HCT116 (cell line): ENCODE measurements at regions not wholly inside any gene's neighbourhood (a gene's known extent, or its start where the extent isn't known, plus 50 kb on each side); places are given as distances from the start of the nearest gene placed in this dataset.

ENCODE experiments used
- ATAC-seq: fragments of 200-7000 bp; cut with Tn5 transposase; 2 replicates; pipeline ENCODE4 v1.9.1; 2020; ENCODE audit warnings: mild to moderate bottlenecking, moderate library complexity
- BruUV-seq: library from RNA; stranded (reverse); fragments of 400-500 nt; replicated peaks from 2 replicates; lab custom pipeline; 2021; lab: Mats Ljungman, UMichigan
- CTCF ChIA-PET: fragments of 300-600 bp; sonication (Branson Sonifier 250); formaldehyde crosslinking; loops from one replicate; lab custom pipeline; 2021; ENCODE audit warnings: antibody characterized with exemption; lab: Charles Lee
- POLR2A ChIA-PET: fragments of 300-600, 350-600 bp; sonication (Branson Sonifier 250); formaldehyde crosslinking; loops from one replicate; lab custom pipeline; 2021; ENCODE audit warnings: antibody characterized with exemption; lab: Charles Lee
- RAD21 ChIA-PET, 2 experiments: fragments of 300-600 bp; sonication (Branson Sonifier 250); formaldehyde crosslinking; loops; one replicate each; lab custom pipeline; 2023; ENCODE audit warnings: low total read pairs in 2 of 2; ENCODE audit not compliant: uncharacterized antibody in 2 of 2, unreplicated experiment in 2 of 2, low non-redundant PET in 1 of 2; lab: Charles Lee
- DNase-seq: peaks from one replicate; pipeline ENCODE4 v3.0.0-alpha.2; 2010; ENCODE audit warnings: low read depth, low spot score
- H2AFZ ChIP-seq: fragments of 200-600 bp; shearing (Covaris generic), sonication (generic); 2 replicates; pipeline ENCODE4 v1.6.1; 2017; ENCODE audit warnings: low read depth, mixed run types, mixed read lengths, antibody characterized with exemption, low read length; ENCODE audit not compliant: poor library complexity, severe bottlenecking
- H3K27ac ChIP-seq: 2 replicates; pipeline ENCODE4 v1.5.1; 2012; ENCODE audit warnings: low read depth, low read length
- H3K27me3 ChIP-seq: fragments of 200-600 bp; sonication (generic); 2 replicates; pipeline ENCODE4 v1.6.1; 2016; ENCODE audit warnings: mixed run types, low read length, mixed read lengths; ENCODE audit not compliant: insufficient read depth
- H3K36me3 ChIP-seq, 2 experiments: fragments of 200-500 bp in 1 of 2; fragments of 200-600 bp in 1 of 2; sonication (Bioruptor generic) in 1 of 2; sonication (generic) in 1 of 2; 2 replicates each; pipeline versions ENCODE4 v1.5.1 to v1.6.1; 2014 to 2016; ENCODE audit warnings: low read length in 2 of 2, inconsistent platforms in 1 of 2, mixed read lengths in 1 of 2, mixed run types in 1 of 2; ENCODE audit not compliant: insufficient read depth in 2 of 2, control insufficient read depth in 1 of 2
- H3K4me1 ChIP-seq, 2 experiments: fragments of 200-600 bp in 1 of 2; sonication (generic) in 1 of 2; 2 replicates each; pipeline versions ENCODE4 v1.5.1 to v1.6.1; 2012 to 2017; ENCODE audit warnings: low read length in 2 of 2, inconsistent platforms in 1 of 2, mild to moderate bottlenecking in 1 of 2, mixed read lengths in 1 of 2, mixed run types in 1 of 2, moderate library complexity in 1 of 2; ENCODE audit not compliant: insufficient read depth in 2 of 2, control insufficient read depth in 1 of 2
- H3K4me2 ChIP-seq: fragments of 200-600 bp; sonication (generic); 2 replicates; pipeline ENCODE4 v1.6.1; 2017; ENCODE audit warnings: mixed run types, low read length, mixed read lengths
- H3K4me3 ChIP-seq, 2 experiments: fragments of 200-600 bp in 1 of 2; sonication (generic) in 1 of 2; replicated peaks in 1 of 2; 2 replicates each; pipeline ENCODE4 v1.5.1; 2011 to 2016; ENCODE audit warnings: low read length in 2 of 2, control low read depth in 1 of 2, low read depth in 1 of 2, mild to moderate bottlenecking in 1 of 2, mixed read lengths in 1 of 2, mixed run types in 1 of 2
- H3K79me2 ChIP-seq: fragments of 200-600 bp; sonication (generic); 2 replicates; pipeline ENCODE4 v1.6.1; 2017; ENCODE audit warnings: mild to moderate bottlenecking, mixed run types, low read length, moderate library complexity, mixed read lengths; ENCODE audit not compliant: insufficient read depth
- H3K9ac ChIP-seq: fragments of 200-600 bp; sonication (generic); 2 replicates; pipeline ENCODE4 v1.6.1; 2016; ENCODE audit warnings: low read length, mixed read lengths
- H3K9me2 ChIP-seq: fragments of 200-600 bp; sonication (generic), shearing (Covaris generic); 2 replicates; pipeline ENCODE4 v1.6.1; 2017; ENCODE audit warnings: mixed run types, mild to moderate bottlenecking, moderate library complexity; ENCODE audit not compliant: insufficient read depth
- H3K9me3 ChIP-seq, 2 experiments: fragments of 200-500 bp in 1 of 2; fragments of 200-600 bp in 1 of 2; sonication (Bioruptor generic) in 1 of 2; sonication (generic) in 1 of 2; 2 replicates each; pipeline ENCODE4 v1.6.1; 2014 to 2017; ENCODE audit warnings: low read length in 2 of 2, mixed read lengths in 2 of 2, inconsistent platforms in 1 of 2, low read depth in 1 of 2, mild to moderate bottlenecking in 1 of 2, mixed run types in 1 of 2, moderate library complexity in 1 of 2; ENCODE audit not compliant: control insufficient read depth in 1 of 2, insufficient read depth in 1 of 2
- H4K20me1 ChIP-seq: fragments of 200-600 bp; sonication (generic), shearing (Covaris generic); 2 replicates; pipeline ENCODE4 v1.6.1; 2017; ENCODE audit warnings: mixed run types, mild to moderate bottlenecking, moderate library complexity; ENCODE audit not compliant: insufficient read depth
- CEBPB ChIP-seq: IDR thresholded peaks from 2 replicates; pipeline ENCODE4 v1.6.1; 2012; ENCODE audit warnings: low read depth
- FOSL1 ChIP-seq: IDR thresholded peaks from 2 replicates; pipeline ENCODE4 v1.6.1; 2012; ENCODE audit warnings: low read depth
- JUND ChIP-seq: IDR thresholded peaks from 2 replicates; pipeline ENCODE4 v1.6.1; 2012
- POLR2AphosphoS5 ChIP-seq: IDR thresholded peaks from 2 replicates; pipeline ENCODE4 v1.6.1; 2011; ENCODE audit warnings: mild to moderate bottlenecking, low read depth, low read length, moderate library complexity
- RAD21 ChIP-seq: IDR thresholded peaks from 2 replicates; pipeline ENCODE4 v1.6.1; 2012; ENCODE audit warnings: low read depth, mild to moderate bottlenecking
- SP1 ChIP-seq: IDR thresholded peaks from 2 replicates; pipeline ENCODE4 v1.6.1; 2012; ENCODE audit warnings: low read depth
- SRF ChIP-seq: IDR thresholded peaks from 2 replicates; pipeline ENCODE4 v1.6.1; 2012; ENCODE audit warnings: low read depth
- intact Hi-C: fragments of 100-400 bp; cut with micrococcal nuclease; formaldehyde crosslinking; loops from 2 replicates; pipeline ENCODE4 v1.10.0; 2022
- TF ChIP-seq, protein P1 (sequence below), 3 experiments: fragments of 200-600 bp in 1 of 3; sonication (generic) in 1 of 3; IDR thresholded peaks in 2 of 3; conservative IDR thresholded peaks in 1 of 3; 2 replicates each; pipeline ENCODE4 v1.5.1; 2012 to 2017; ENCODE audit warnings: low read depth in 2 of 3, low read length in 2 of 3, antibody characterized with exemption in 1 of 3, borderline replicate concordance in 1 of 3, control low read depth in 1 of 3, mild to moderate bottlenecking in 1 of 3, mixed read lengths in 1 of 3, mixed run types in 1 of 3, moderate library complexity in 1 of 3; ENCODE audit not compliant: insufficient read depth in 1 of 3
- TF ChIP-seq, protein P2 (sequence below): IDR thresholded peaks from 2 replicates; pipeline ENCODE4 v1.6.1; 2012; ENCODE audit warnings: low read depth

DNA sequence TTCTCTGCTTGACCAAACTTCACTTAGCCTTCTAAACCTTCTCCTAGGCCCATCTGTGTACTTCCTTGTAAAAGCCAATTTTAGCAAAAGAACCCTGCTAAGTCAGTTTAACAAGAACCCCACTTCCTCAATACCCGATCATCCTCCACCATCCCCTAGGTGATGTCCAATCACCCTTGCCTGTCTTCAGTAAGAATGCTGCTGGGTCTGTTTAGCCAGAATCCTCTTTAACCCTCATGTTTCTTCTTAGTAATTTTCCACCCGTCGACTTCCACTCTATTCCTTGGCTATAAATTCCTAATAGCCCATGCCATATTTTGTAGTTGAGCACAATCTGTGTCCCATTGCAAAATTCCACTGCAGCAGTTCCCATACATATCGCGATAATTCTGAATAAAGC lies 780.0 kb upstream of the RAB6C start (continued):
- TF ChIP-seq SP1: no peak
- TF ChIP-seq RAD21: no peak
- TF ChIP-seq SRF: no peak
- TF ChIP-seq, protein P1, sequence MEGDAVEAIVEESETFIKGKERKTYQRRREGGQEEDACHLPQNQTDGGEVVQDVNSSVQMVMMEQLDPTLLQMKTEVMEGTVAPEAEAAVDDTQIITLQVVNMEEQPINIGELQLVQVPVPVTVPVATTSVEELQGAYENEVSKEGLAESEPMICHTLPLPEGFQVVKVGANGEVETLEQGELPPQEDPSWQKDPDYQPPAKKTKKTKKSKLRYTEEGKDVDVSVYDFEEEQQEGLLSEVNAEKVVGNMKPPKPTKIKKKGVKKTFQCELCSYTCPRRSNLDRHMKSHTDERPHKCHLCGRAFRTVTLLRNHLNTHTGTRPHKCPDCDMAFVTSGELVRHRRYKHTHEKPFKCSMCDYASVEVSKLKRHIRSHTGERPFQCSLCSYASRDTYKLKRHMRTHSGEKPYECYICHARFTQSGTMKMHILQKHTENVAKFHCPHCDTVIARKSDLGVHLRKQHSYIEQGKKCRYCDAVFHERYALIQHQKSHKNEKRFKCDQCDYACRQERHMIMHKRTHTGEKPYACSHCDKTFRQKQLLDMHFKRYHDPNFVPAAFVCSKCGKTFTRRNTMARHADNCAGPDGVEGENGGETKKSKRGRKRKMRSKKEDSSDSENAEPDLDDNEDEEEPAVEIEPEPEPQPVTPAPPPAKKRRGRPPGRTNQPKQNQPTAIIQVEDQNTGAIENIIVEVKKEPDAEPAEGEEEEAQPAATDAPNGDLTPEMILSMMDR (IDR thresholded peaks at IDR 0.05 in 2 of 3, conservative IDR thresholded peaks at IDR 0.05 in 1 of 3; ENCODE audit: borderline replicate concordance in 1 of 3, insufficient read depth in 1 of 3, low read depth in 2 of 3, low read length in 2 of 3): no peak
- TF ChIP-seq, all 23 proteins: peak for 0

DNA sequence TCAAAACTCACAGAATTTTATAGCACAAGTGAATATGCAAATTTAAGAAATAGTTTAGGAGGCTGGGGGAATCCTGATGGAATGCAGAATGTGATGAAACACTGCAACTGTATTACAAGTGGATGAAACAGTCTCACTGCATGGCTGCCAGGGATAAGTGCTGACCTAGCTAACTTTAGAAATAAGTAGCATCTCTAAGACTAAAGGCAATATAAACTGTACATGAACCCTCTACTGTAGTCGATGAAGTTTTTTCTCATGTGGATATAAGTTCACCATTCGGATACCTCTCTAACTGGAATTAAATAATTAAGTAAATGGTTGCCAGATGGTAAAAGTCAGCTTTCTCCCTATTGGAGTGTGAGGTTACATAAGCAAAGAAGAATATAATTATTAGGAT lies 777.8 kb upstream of the RAB6C start:
- no peaks in the 10 kb centered on the region for H3K9me3 ChIP-seq
- H3K36me3 ChIP-seq: no peaks in the 10 kb centered on the region
- no peaks in the 10 kb centered on the region for H3K79me2 ChIP-seq
- ATAC-seq (no peak), DNase-seq (no peak)
- no peak overlapping the region for H3K4me2 ChIP-seq
- CTCF ChIA-PET: no interaction called here
- H3K9me2 ChIP-seq: no peaks in the 10 kb centered on the region
- H3K4me1 ChIP-seq: no peaks in the 10 kb centered on the region
- no peaks in the 10 kb centered on the region for H4K20me1 ChIP-seq
- TF ChIP-seq, protein P2, sequence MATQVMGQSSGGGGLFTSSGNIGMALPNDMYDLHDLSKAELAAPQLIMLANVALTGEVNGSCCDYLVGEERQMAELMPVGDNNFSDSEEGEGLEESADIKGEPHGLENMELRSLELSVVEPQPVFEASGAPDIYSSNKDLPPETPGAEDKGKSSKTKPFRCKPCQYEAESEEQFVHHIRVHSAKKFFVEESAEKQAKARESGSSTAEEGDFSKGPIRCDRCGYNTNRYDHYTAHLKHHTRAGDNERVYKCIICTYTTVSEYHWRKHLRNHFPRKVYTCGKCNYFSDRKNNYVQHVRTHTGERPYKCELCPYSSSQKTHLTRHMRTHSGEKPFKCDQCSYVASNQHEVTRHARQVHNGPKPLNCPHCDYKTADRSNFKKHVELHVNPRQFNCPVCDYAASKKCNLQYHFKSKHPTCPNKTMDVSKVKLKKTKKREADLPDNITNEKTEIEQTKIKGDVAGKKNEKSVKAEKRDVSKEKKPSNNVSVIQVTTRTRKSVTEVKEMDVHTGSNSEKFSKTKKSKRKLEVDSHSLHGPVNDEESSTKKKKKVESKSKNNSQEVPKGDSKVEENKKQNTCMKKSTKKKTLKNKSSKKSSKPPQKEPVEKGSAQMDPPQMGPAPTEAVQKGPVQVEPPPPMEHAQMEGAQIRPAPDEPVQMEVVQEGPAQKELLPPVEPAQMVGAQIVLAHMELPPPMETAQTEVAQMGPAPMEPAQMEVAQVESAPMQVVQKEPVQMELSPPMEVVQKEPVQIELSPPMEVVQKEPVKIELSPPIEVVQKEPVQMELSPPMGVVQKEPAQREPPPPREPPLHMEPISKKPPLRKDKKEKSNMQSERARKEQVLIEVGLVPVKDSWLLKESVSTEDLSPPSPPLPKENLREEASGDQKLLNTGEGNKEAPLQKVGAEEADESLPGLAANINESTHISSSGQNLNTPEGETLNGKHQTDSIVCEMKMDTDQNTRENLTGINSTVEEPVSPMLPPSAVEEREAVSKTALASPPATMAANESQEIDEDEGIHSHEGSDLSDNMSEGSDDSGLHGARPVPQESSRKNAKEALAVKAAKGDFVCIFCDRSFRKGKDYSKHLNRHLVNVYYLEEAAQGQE: no peak
- TF ChIP-seq, protein P1 (IDR thresholded peaks at IDR 0.05 in 2 of 3, conservative IDR thresholded peaks at IDR 0.05 in 1 of 3; ENCODE audit: borderline replicate concordance in 1 of 3, insufficient read depth in 1 of 3, low read depth in 2 of 3, low read length in 2 of 3): no peak
- TF ChIP-seq SRF: no peak
- TF ChIP-seq POLR2AphosphoS5: no peak
- no peak for TF ChIP-seq JUND
- TF ChIP-seq CEBPB: no peak
- no peak for TF ChIP-seq RAD21
- TF ChIP-seq FOSL1: no peak
- TF ChIP-seq, all 23 proteins: peak for 0
- Histone ChIP-seq H3K4me3 (no peak overlapping the region), H3K27me3 (peaks cover 21% of the 10 kb centered on the region), H3K27ac (no peak overlapping the region), H2AFZ (no peak overlapping the region), H3K9ac (no peak overlapping the region)
- intact Hi-C loops: no loop called here
- ChIA-PET POLR2A (no interaction called here), RAD21 (no interaction called here)
- no TSS peak for BruUV-seq
